Prostate gland (tissue), 2 donors: ENCODE measurements at regions not wholly inside any gene's neighbourhood (a gene's known extent, or its start where the extent isn't known, plus 50 kb on each side); places are given as distances from the start of the nearest gene placed in this dataset.

Experiments
- POLR2A ChIP-seq: fragments of 450-650 bp; IDR thresholded peaks from one replicate; pipeline ENCODE4 v1.6.1; 2016; ENCODE audit warnings: antibody characterized with exemption, mild to moderate bottlenecking
- TF ChIP-seq, protein P1 (sequence below), 4 experiments: fragments of 200-600 bp in 2 of 4; fragments of 450-650 bp in 2 of 4; sonication (generic) in 2 of 4; IDR thresholded peaks; 1 replicate in 3 of 4; 2 replicates in 1 of 4; pipeline ENCODE4 v1.5.1; 2016 to 2019; ENCODE audit warnings: antibody characterized with exemption in 4 of 4, mild to moderate bottlenecking in 2 of 4, moderate library complexity in 2 of 4

DNA sequence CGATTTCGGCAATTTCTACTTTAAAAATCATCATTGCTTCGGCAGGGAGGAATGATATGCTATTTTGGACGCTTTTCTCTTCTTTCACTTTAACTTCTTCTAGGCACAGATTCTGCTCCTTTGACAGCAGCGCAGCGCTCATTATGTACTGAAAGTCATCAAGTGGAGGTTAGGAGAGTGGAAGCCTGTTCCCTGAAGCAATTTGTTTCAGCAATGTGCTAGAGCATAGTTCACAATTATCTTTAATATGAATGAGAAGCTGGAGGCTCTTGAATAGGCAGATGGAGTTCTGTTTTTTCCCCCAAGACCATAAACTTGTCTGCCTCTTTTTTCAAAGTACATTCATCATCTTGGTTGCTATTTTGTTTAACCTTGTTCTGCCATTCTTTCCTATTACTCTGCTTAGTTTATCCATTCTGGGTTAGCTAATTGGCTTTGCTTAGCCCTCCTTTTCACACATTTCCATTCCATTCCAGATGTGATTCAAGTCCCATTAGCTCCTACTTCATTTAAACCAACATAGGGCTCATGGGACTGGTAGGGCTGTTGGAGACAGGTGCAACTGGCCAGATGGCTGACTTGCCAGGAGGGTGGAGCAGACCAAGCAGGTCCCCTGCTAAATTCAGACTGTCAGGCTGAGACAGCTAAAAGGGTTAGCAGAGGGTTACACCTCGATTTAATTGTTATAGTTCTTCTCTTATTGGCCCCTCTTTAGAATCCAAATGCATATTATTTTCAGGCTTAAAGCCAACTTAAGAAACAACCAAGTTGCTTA lies 534.7 kb upstream of the CBLB start:
- TF ChIP-seq POLR2A = no peak
- TF ChIP-seq, protein P1, sequence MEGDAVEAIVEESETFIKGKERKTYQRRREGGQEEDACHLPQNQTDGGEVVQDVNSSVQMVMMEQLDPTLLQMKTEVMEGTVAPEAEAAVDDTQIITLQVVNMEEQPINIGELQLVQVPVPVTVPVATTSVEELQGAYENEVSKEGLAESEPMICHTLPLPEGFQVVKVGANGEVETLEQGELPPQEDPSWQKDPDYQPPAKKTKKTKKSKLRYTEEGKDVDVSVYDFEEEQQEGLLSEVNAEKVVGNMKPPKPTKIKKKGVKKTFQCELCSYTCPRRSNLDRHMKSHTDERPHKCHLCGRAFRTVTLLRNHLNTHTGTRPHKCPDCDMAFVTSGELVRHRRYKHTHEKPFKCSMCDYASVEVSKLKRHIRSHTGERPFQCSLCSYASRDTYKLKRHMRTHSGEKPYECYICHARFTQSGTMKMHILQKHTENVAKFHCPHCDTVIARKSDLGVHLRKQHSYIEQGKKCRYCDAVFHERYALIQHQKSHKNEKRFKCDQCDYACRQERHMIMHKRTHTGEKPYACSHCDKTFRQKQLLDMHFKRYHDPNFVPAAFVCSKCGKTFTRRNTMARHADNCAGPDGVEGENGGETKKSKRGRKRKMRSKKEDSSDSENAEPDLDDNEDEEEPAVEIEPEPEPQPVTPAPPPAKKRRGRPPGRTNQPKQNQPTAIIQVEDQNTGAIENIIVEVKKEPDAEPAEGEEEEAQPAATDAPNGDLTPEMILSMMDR (IDR thresholded peaks at IDR 0.05) = no peak
